Right lobe of liver (tissue), 4 donors: ENCODE measurements at regions not wholly inside any gene's neighbourhood (a gene's known extent, or its start where the extent isn't known, plus 50 kb on each side); places are given as distances from the start of the nearest gene placed in this dataset.

Experiments
- POLR2A ChIP-seq: fragments of 450-650 bp; IDR thresholded peaks from one replicate; pipeline ENCODE4 v1.6.1; 2017; ENCODE audit warnings: antibody characterized with exemption, mild to moderate bottlenecking
- TF ChIP-seq, protein P1 (sequence below), 4 donors: fragments of 200-600 bp in 3 of 4; fragments of 450-650 bp in 1 of 4; IDR thresholded peaks; one replicate each; pipeline versions ENCODE4 v1.5.1 to v1.8.0; 2016 to 2022; ENCODE audit warnings: antibody characterized with exemption in 4 of 4, mild to moderate bottlenecking in 2 of 4
- donor health status: DM: no; HTN: no; CAD: no.
- donor health status: DM: no; HTN: no; CAD: no.
- donor health status: DM: no; HTN: yes; CAD: no.

- TF ChIP-seq, protein P1, sequence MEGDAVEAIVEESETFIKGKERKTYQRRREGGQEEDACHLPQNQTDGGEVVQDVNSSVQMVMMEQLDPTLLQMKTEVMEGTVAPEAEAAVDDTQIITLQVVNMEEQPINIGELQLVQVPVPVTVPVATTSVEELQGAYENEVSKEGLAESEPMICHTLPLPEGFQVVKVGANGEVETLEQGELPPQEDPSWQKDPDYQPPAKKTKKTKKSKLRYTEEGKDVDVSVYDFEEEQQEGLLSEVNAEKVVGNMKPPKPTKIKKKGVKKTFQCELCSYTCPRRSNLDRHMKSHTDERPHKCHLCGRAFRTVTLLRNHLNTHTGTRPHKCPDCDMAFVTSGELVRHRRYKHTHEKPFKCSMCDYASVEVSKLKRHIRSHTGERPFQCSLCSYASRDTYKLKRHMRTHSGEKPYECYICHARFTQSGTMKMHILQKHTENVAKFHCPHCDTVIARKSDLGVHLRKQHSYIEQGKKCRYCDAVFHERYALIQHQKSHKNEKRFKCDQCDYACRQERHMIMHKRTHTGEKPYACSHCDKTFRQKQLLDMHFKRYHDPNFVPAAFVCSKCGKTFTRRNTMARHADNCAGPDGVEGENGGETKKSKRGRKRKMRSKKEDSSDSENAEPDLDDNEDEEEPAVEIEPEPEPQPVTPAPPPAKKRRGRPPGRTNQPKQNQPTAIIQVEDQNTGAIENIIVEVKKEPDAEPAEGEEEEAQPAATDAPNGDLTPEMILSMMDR (IDR thresholded peaks at IDR 0.05): no peak
- no peak for TF ChIP-seq POLR2A
Measured at GRCh38 chr18:67966224-67966623, 449.7 kb upstream of the DSEL start.
